ENCODE measurements at regions not wholly inside any gene's neighbourhood (a gene's known extent, or its start where the extent isn't known, plus 50 kb on each side); places are given as distances from the start of the nearest gene placed in this dataset.

DNA sequence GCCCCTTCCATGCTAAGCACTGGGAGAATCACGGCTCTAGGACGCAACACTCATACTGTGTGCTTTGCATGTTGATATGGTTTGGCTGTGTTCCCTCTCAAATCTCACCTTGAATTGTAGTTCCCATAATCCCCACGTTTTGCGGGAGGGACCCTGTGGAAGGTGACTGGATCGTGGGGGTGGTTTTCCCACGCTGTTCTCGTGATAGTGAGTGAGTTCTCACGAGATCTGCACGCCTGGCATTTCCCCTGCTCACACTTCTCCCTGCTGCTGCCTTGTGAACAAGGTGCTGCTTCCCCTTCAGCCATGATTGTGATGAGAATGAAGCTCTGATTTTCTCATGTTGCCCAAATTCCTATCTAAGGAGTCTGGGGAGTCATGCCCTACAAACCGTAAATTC is 53.0 kb upstream of the ADGRA1 start:
- TF ChIP-seq, protein P1, sequence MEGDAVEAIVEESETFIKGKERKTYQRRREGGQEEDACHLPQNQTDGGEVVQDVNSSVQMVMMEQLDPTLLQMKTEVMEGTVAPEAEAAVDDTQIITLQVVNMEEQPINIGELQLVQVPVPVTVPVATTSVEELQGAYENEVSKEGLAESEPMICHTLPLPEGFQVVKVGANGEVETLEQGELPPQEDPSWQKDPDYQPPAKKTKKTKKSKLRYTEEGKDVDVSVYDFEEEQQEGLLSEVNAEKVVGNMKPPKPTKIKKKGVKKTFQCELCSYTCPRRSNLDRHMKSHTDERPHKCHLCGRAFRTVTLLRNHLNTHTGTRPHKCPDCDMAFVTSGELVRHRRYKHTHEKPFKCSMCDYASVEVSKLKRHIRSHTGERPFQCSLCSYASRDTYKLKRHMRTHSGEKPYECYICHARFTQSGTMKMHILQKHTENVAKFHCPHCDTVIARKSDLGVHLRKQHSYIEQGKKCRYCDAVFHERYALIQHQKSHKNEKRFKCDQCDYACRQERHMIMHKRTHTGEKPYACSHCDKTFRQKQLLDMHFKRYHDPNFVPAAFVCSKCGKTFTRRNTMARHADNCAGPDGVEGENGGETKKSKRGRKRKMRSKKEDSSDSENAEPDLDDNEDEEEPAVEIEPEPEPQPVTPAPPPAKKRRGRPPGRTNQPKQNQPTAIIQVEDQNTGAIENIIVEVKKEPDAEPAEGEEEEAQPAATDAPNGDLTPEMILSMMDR (IDR thresholded peaks at IDR 0.05; ENCODE audit: insufficient read depth, low read depth, low read length): no peak
- TF ChIP-seq EZH2 (IDR thresholded peaks at IDR 0.05; ENCODE audit: insufficient read depth, low read length): no peak

All from astrocyte (in vitro differentiated cells and primary cell).